ENCODE measurements at regions not wholly inside any gene's neighbourhood (a gene's known extent, or its start where the extent isn't known, plus 50 kb on each side); places are given as distances from the start of the nearest gene placed in this dataset.

- no peak for TF ChIP-seq CTCF (IDR thresholded peaks at IDR 0.05)
- no peak for TF ChIP-seq POLR2A (IDR thresholded peaks at IDR 0.05)
Measured at GRCh38 chr2:156065912-156066311, 266.6 kb downstream of the NR4A2 start.
